GM19035 (cell line): ENCODE measurements at regions not wholly inside any gene's neighbourhood (a gene's known extent, or its start where the extent isn't known, plus 50 kb on each side); places are given as distances from the start of the nearest gene placed in this dataset.
A peak's percentile ranks its signal among the peaks of the same experiment; 100 is the strongest.
"Not testable (repeated sequence)": the region's sequence is repeated elsewhere in the genome, so short reads cannot be mapped to it uniquely, and the experiment has no call there.

Source experiments
- ATAC-seq: cut with Tn5 transposase; IDR thresholded peaks from one replicate; pipeline ENCODE4 v1.9.1; 2021; ENCODE audit not compliant: unreplicated experiment

DNA sequence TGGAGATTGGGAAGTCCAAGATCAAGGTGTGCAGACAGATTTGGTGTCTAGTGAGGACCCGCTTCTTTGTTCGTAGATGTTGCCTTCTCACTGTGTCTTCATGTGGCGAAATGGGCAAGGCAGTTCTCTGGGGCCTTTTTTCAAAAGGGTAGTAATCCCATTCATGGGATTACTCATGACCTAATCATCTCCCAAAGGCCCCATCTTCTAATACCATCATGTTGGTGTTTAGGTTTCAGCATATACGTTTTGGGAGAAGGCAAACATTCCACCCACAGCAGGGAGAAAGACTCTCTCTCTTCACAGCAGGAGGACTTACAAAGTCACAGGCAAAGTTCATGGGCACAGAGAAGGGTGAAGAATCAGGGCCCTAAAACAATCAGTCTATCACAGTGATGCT is 252.1 kb downstream of the RPLP1 start:
- no peak for ATAC-seq

DNA sequence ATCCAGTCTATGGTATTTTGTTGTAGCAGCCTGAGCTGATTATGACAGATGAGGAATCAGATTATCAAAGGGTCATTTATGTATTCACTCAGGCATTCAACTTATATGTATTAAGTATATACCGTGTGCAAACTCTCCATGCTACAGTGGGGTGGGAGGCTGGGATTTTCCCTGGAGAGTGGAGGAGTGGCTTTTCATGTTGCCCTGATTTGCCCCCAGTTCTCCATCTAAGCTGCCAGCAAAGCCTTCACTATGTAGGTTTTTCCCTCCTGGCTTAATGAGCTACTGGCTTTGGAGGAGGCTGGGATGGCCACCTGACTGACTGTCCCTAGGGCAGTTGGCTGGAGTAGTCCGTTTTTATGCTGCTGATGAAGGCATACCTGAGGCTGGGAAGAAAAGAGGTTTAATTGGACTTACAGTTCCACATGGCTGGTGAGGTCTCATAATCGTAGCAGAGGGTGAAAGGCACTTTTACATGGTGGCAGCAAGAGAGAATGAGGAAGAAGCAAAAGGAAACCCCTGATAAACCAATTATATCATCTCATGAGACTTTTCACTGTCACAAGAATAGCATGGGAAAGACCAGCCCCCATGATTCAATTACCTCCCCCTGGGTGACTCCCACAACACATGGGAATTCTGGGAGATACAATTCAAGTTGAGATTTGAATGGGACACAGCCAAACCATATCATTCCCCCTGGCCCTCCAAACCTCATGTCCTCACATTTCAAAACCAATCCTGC is 253.9 kb downstream of the RPLP1 start:
- no peak for ATAC-seq

DNA sequence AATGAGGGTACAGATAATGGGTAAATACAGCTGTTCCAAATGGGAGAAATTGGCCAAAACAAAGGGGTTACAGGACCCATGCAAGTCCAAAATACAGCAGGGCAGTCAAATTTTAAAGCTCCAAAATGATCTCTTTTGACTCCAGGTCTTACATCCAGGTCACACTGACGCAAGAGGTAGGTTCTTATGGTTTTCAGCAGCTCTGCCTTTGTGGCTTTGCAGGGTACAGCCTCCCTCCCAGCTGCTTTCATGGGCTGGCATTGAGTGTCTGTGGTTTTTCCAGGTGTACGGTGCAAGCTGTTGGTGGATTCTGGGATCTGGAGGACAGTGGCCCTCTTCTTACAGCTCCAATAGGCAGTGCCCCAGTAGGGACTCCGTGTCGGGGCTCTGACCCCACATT is 254.6 kb downstream of the RPLP1 start:
- ATAC-seq: not testable (repeated sequence)

DNA sequence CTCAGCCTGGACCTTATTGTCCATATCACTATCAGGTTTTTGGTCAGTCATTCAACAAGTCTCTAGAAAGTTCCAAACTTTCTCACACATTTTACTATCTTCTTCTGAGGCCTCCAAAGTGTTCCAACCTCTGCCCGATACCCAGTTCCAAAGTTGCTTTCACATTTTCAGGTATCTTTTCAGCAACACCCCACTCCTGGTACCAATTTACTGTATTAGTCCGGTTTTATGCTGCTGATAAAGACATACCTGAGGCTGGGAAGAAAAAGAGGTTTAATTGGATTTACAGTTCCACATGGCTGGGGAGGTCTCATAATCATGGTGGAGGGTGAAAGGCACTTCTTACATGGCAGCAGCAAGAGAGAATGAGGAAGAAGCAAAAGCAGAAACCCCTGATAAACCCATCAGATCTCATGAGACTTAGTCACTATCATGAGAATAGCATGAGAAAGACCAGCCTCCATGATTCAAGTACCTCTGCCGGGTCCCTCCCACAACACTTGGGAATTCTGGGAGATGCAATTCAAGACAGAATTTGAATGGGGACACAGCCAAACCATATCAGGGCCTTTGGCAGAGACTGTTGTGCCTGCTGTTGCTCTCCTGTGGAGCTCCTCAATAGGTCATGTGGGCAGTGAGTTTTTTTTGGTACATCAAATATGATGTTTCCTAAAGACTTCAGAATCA is 256.0 kb downstream of the RPLP1 start:
- ATAC-seq: not testable (repeated sequence)

DNA sequence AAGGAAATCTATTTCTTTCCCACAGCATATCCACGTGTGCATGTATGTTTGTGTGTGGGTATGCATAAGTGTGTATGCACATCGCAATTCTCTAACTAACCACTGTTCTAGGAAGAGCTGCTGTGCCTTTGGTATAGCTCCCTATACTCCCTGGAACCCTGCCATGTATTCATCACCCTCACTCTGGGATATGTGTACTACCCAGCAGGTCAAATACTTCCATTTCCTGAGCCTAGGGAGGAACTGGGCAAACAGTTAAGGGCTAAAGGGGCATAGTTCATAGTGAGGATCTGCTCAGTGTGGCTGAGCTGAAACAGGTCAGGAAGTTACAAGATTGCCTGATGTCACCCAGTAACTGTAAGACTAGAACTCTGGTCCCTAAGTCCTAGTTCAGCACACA is 260.4 kb downstream of the RPLP1 start:
- no peak for ATAC-seq

DNA sequence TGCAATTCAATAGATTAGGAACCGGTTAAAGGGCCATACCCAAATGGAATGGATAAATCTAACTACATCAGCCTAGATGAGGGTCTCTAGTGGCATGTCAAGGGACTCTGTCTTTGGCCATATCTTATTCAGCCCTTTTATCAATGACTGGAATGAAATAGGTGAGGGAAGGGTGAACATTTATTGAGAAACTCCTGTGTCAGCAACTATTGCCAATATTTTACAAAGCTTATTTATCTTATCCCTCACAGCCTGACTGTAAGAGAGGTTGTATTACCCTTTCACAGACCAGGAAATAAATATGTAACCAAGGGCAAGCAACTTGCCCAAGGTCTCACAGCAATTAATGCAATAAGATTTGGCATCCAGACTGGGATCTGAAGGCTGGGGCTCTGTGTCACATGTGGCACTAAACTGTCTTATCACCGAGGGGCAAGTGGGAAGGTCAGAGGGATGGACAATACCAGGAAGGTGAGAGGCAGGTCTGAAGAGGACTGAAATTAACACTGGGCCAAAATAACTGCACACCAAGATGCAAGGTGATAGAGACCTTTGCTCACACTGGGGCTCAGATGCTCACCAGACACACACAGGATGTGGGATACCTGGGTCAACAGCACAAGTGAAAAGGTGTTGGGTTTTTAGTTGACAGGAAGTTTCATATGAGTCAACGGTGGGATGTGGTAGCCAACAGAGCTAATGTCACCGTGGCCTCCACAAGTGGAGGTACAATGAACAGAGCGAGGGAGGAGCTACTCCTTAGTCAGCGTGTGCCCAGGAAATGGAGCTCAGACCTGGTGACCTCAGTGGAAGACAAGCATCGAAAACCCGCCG is 261.3 kb downstream of the RPLP1 start:
- peak; percentile 95 for ATAC-seq

DNA sequence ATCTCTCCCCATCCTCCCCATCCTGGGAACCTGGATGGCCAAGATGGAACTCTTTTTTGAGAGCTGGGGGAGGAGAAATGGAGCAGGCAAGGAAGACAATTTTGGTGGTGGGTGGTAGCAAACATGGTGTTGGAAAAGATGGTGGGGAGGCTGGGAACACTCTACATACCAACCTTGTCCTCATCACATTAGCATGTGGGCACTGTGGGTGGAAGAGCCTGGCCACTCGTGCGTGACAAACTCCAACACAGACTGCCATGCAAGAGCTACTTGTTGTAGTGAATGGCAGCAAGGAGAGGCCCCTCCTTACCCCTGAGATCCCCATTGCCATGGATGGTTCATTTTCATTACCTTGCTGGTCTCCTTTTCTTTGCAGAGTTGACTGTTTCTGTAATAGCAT is 262.6 kb downstream of the RPLP1 start:
- ATAC-seq: no peak

DNA sequence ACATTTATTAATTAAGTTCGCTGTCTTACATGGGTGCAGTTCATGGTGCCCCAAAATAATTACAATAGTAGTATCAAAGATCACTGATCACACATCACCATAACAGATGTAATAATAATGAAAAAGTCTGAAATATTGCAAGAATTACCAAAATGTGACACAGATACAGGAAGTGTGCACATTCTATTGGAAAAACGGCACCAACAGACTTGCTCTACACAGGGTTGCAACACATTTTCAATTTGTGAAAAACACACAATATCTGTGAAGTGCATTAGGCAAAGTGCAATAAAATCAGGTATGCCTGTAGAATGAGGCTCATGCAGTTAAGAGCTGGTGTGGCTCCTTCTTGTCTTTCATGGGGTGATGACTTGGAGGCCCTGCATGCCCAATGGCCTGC is 265.8 kb downstream of the RPLP1 start:
- ATAC-seq: no peak

DNA sequence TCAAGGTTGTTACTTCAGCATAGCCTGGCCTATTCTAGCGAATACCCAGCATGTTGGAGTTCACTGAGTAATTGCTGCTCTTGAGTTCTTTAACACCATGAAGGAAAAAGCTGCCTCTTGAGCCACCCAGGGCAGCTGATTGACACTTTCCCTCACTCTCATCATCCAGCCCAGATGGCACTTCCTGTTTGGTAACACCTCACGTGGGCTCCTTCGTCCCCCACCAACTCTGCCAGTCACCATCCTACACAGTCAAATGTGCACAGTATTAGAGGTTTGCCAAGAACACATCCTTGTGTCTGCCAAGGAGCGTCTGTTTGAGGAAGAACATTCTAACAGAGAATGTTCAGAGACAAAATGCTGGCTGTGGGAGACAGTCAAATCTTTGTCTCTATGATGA is 266.3 kb downstream of the RPLP1 start:
- no peak for ATAC-seq

DNA sequence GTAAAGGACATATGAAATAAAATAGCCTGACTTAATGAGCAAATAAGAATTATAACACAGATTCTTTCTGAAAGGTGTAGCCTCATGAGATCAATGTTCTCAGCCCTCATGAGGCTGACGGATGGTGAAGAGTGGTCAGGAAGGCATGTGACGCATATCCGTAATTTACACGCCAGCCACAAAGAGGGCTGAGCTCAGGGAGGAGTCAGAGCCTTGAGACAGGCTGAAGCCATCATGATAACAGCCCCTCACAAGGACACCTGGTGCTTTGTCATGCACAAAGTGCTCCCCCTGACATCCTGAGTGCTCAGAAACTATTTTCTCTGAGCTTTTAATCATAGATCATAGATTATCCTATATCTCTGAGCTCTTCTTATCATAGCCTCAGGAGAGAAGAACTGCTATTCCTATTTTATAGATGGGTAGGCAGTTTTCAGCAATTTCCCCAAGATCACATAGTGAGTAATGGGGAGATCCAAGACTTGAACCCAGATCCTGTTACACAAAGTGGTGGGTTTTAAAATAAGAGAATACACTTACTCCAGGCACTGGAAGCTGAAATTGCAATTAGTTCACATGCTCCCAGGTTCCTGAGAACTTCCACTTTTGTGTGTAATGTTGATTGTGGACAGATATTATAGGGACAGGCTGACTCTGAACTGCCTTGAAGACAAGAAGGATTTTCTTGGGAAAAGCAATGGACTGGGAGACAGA is 267.1 kb downstream of the RPLP1 start:
- ATAC-seq: peak; percentile 53

DNA sequence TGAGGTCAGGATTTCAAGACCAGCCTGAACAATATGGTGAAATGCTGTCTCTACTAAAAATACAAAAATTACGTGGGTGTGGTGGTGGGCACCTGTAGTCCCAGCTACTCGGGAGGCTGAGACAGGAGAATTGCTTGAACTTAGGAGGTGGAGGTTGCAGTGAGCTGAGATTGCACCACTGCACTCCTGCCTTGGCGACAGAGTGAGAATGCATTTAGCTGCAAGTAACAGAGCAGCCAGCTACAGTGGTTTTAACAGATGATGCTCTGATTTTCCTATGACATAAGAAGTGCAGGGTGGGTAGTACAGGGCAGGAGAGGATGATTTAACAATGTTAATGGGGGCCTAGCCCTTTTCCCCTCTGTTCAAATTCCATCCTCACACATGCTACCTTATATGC is 267.9 kb downstream of the RPLP1 start:
- ATAC-seq: no peak

DNA sequence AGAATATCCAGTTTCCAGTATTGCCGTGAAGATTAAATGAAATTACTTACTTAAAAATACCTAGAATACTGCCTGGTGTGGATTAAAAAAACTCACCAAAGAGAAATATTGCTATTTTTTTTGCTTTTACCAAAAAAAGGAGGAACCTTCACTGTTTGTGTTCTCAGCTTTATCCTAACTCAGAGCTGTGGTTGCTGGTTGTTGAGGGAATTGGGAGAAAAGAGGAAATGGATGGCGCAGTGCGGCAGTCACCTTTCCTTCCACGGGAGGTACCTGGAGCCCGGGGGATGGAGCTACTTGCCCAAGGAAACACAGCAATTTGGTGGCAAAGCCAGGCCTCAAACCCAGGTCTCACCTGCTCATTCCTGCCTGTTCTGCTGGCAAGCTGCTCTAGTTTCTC is 270.3 kb downstream of the RPLP1 start:
- no peak for ATAC-seq

DNA sequence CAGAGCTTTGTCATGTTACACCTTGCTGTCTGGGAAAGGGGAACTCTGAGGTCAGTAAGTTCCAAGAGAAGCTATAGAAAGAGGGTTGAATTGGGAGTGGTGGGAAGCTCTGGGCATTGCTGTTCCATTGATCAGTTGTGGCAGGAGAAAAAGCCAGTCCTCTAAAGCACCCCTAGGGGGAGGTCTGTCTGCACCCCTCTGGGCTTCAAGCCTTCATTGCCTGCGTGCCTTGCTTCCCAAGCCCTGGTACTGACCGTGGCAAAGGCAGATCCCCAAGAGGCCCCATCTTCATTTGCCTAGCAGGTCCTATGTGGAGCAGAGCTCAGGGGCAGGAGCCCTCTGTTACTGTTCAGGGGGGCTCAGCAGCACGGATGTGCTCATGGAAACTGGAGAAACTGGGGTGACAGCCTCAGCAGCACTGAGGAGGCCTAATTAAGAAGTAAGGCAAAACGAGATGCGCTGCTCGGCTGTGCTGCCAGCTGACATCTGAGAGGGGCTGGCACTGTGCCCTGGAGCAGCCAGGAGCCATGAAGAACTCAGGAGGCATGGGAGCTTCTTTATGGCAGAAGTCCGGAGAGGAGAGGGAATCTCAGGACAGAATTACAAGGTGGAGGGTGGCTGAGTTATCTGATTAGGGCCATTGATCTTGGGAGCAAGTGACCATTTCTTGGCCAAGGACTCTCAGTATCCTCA is 270.9 kb downstream of the RPLP1 start:
- no peak for ATAC-seq

DNA sequence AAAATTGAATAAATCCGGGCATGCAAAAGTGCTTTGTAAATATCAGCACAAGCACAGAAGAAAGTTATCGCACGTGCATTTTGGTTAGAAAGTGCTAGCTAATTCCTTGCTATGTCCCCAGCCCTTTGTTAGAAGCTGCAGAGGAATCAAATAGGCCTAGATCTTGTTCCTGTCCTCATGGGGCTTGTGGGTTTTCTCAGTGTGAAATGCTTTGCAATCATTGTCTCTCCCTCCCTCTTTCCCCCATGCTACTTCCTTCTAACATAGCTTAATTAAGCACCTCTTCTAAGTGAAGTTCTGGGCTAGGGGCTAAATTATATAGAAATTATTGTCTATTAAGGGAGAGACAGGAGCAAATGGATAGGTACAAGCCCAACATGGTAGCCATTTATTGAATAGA is 271.7 kb downstream of the RPLP1 start:
- no peak for ATAC-seq

DNA sequence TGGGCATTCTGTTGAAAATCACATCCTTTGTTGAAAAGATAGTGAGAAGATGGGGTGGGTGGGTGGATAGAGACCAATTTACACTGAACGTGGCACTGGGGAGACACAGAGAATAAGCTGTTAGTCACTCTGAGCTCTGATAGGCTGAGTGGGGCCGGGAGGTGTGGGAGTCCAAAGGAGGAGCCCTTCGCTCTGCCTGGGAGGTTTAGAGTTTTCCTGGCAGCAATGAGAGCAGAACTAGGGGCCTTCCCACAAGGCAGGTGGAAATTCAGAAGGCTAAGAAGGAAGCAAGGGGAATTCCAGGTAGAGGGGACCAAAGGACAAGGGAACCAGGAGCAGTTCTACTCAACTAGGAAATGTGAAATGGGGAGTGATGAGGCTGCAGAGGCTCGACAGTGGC is 272.7 kb downstream of the RPLP1 start:
- ATAC-seq: no peak

DNA sequence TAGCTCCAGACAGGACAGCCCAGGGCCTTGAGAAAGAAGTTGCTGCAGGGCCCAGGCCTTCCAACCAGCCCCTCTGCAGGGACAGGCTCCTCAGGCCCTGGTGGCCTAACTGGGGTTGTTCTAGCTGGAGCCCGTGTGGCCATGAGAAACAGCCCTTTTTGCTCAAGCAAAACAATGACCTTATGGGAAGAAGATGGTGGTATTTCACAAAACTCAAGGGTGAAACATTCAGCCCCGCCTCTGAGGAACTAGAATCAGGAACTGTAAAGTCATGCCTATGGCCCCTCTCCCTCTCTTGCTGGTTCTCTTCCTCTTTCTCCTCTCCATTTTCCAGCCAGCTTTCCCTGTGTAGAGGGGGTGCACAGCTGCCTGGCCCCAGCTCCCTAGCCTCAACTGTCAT is 273.3 kb downstream of the RPLP1 start:
- no peak for ATAC-seq

DNA sequence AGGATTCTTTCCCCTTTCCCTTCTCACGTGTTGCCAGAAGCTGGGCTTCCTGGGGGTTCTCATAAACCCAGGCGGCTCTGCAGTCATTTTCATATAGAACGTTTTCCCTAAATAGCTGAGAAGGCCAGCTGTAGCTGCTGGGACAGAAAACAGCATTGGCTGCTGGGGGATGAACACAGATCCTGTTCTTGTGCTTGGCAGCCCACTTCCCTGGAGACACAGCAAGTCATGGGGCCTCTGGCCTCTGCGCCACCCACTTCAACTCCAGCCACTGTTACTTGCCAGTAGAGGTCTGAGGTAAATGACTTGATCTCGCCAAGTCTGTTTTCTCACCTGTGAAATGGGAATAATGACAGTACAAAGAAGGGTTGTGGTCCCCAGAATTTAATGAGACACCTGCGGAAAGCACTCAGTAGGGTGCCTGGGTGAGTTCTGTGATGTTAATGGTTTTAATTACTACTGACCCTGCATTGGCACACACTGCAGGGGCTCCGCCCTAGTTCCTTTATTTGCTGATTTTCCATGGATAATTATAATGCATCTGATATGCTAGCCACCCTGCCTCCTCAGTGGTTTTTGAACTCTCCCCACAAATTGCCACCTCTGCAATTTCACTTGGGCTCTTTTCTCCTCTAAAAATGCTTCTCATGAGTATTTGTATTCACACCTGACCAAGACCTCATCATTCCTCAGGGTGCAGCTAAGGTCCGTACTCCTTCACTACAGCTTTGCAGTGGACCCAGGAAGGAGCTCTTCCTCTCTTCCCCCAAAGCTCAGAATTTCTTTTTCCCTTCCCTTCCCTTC is 274.7 kb downstream of the RPLP1 start:
- no peak for ATAC-seq

DNA sequence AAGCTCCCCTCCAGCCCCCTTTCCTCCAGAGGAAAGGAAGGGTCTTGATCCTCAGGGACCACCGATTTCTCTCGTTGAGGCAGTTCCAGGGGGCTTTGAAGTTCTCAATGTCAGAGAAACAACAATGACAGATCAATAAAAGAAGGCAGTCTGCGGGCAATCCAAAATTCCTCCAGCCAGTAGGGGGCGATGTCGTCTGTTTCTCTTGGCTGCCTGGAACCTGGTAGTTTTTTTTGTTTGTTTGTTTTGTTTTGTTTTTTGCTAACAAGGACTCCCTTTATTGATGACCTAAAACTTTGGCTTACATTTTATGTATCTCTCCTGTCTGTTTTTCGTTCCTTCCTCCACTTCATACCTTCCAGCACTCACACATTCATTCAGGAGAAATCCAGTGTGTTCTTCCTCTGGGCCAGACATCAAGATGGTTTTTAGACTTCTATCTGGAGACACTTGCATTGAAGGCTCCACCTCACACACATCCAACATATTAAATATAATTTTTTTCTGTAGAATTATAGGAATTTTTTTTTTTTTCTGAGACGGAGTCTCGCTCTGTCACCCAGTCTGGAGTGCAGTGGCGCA is 276.6 kb downstream of the RPLP1 start:
- ATAC-seq: no peak

DNA sequence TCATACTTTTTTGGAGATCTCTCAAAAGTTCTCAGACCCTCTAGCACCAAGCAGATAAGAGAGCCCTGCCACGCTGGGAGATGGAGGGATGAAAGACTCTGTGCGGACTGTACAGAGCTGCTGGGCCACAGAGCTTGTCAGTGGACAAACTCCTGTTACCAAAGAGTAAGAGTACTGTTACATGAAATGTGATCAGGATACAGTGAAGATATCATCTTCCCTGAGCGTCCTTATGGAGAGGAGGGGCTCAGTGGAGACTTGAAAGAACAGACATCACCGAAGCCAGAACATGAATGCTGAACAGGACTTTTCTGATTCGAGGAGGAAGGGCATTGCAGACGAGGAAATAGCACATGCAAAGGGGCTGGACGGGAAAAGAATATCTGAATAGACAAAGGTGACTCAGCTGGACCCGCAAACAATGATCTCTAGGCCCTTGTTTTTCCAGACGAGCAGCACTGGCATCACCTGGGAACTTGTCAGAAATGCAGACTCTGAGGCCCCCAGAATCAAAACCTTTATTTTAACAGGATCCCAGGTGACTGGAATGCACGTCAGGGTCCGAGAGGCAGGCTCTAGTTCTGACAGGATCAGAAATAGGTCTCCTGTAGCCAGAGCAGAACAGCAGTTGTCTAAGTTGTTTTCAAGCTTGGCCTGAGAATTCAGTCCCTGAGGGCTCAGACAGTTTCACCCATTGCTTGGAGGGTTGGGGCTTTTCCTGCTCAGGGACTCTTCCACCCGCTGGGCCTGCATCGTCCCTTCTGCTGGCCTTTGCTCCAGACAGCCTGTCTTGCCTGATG is 277.9 kb downstream of the RPLP1 start:
- no peak for ATAC-seq
